ENCODE measurements at regions not wholly inside any gene's neighbourhood (a gene's known extent, or its start where the extent isn't known, plus 50 kb on each side); places are given as distances from the start of the nearest gene placed in this dataset.

- intact Hi-C loops (cut with DNase I) = no loop called here
- H3K27me3 ChIP-seq = no peaks in the 10 kb centered on the region
- 57 to 90% methylated on average over 2 of the region's 2 CpGs for WGBS, 2 donors
- H3K4me3 ChIP-seq = no peak overlapping the region
- no peak for TF ChIP-seq CTCF (IDR thresholded peaks at IDR 0.05)
- no peak for TF ChIP-seq POLR2A (IDR thresholded peaks at IDR 0.05)
- H3K9me3 ChIP-seq = no peaks in the 10 kb centered on the region
- no peaks in the 10 kb centered on the region for H3K36me3 ChIP-seq
- H3K27ac ChIP-seq = no peak overlapping the region
- H3K4me1 ChIP-seq = no peaks in the 10 kb centered on the region
- DNase-seq = no peak
Observed at GRCh38 chr10:64518456-64518855, 997.3 kb downstream of the REEP3 start.

- intact Hi-C loops (cut with DNase I) = no loop called here
- Histone ChIP-seq H3K4me3 (no peak overlapping the region), H3K27me3 (no peaks in the 10 kb centered on the region), H3K36me3 (no peaks in the 10 kb centered on the region), H3K27ac (no peak overlapping the region), H3K4me1 (no peaks in the 10 kb centered on the region), H3K9me3 (no peaks in the 10 kb centered on the region)
- TF ChIP-seq POLR2A (IDR thresholded peaks at IDR 0.05) = no peak
- TF ChIP-seq CTCF (IDR thresholded peaks at IDR 0.05) = no peak
- DNase-seq = no peak
- 44 to 50% methylated on average over 2 of the region's 2 CpGs for WGBS, 2 donors
Observed at GRCh38 chr10:64519427-64519826, 998.2 kb downstream of the REEP3 start.

- TF ChIP-seq CTCF (IDR thresholded peaks at IDR 0.05) = no peak
- TF ChIP-seq POLR2A (IDR thresholded peaks at IDR 0.05) = no peak
- intact Hi-C loops (cut with DNase I) = no loop called here
- DNase-seq = no peak
- 78 to 88% methylated on average over 1 of the region's 1 CpG for WGBS, 2 donors
- Histone ChIP-seq H3K27me3 (no peaks in the 10 kb centered on the region), H3K27ac (no peak overlapping the region), H3K4me3 (no peak overlapping the region), H3K4me1 (no peaks in the 10 kb centered on the region), H3K9me3 (no peaks in the 10 kb centered on the region), H3K36me3 (no peaks in the 10 kb centered on the region)
Observed at GRCh38 chr10:64519831-64520230, 998.6 kb downstream of the REEP3 start.

- Histone ChIP-seq H3K9me3 (no peaks in the 10 kb centered on the region), H3K27me3 (no peaks in the 10 kb centered on the region), H3K4me1 (no peaks in the 10 kb centered on the region), H3K4me3 (no peak overlapping the region), H3K27ac (no peak overlapping the region), H3K36me3 (no peaks in the 10 kb centered on the region)
- WGBS, 2 donors = 65 to 75% methylated on average over 4 of the region's 4 CpGs
- intact Hi-C loops (cut with DNase I) = no loop called here
- no peak for DNase-seq
- no peak for TF ChIP-seq CTCF (IDR thresholded peaks at IDR 0.05)
- TF ChIP-seq POLR2A (IDR thresholded peaks at IDR 0.05) = no peak
Observed at GRCh38 chr10:64523065-64523759, 1002.0 kb downstream of the REEP3 start.

- no peaks in the 10 kb centered on the region for H3K27me3 ChIP-seq
- H3K4me3 ChIP-seq = no peak overlapping the region
- H3K36me3 ChIP-seq = no peaks in the 10 kb centered on the region
- H3K27ac ChIP-seq = no peak overlapping the region
- TF ChIP-seq CTCF (IDR thresholded peaks at IDR 0.05) (no peak), POLR2A (IDR thresholded peaks at IDR 0.05) (no peak)
- no peaks in the 10 kb centered on the region for H3K9me3 ChIP-seq
- no peak for DNase-seq
- intact Hi-C loops (cut with DNase I) = no loop called here
- 61 to 71% methylated on average over 7 of the region's 7 CpGs for WGBS, 2 donors
- no peaks in the 10 kb centered on the region for H3K4me1 ChIP-seq
Observed at GRCh38 chr10:64528294-64529002, 1007.2 kb downstream of the REEP3 start.

Data from esophagus squamous epithelium (tissue), 5 donors.